ENCODE measurements at regions not wholly inside any gene's neighbourhood (a gene's known extent, or its start where the extent isn't known, plus 50 kb on each side); places are given as distances from the start of the nearest gene placed in this dataset.
"Not testable (repeated sequence)": the region's sequence is repeated elsewhere in the genome, so short reads cannot be mapped to it uniquely, and the experiment has no call there.

GRCh38 chr5:162817364-162817763 lies 620.0 kb upstream of the CCNG1 start:
- no peak for DNase-seq (ENCODE audit: low spot score)
- H3K4me3 Mint-ChIP-seq: no peak overlapping the region
- H3K27ac Mint-ChIP-seq: no peak overlapping the region
- peaks cover under 1% of the 10 kb centered on the region; the same call in 1 of the 2 replicates for H3K9me3 Mint-ChIP-seq
- no peaks in the 10 kb centered on the region for H3K36me3 Mint-ChIP-seq
- ATAC-seq: peak; percentile 51; the same call in 1 of the 2 replicates
- peaks cover 4% of the 10 kb centered on the region; the same call in 1 of the 2 replicates for H3K4me1 Mint-ChIP-seq
- TF ChIP-seq ZNF121 (CRISPR knock-in tag; IDR thresholded peaks at IDR 0.05): no peak
- TF ChIP-seq MLX (CRISPR knock-in tag; IDR thresholded peaks at IDR 0.05): no peak
- TF ChIP-seq ZNF138 (CRISPR knock-in tag; conservative IDR thresholded peaks at IDR 0.05): no peak
- H3K27me3 Mint-ChIP-seq (ENCODE audit: low read depth): no peaks in the 10 kb centered on the region
- POLR2A ChIA-PET: no interaction called here
- CTCF ChIA-PET: no interaction called here

- H3K4me3 Mint-ChIP-seq; ATAC-seq; H3K27me3 Mint-ChIP-seq (ENCODE audit: low read depth); H3K27ac Mint-ChIP-seq; H3K4me1 Mint-ChIP-seq; POLR2A ChIA-PET; DNase-seq (ENCODE audit: low spot score); H3K36me3 Mint-ChIP-seq: not testable (repeated sequence)
- CTCF ChIA-PET: interaction anchor here (0.6 kb wide), 1 partner anchor 525 kb away, joined by 4 read pairs; no protein-coding TSS in a partner anchor
- H3K9me3 Mint-ChIP-seq: peaks cover 28% of the 10 kb centered on the region
Observed at GRCh38 chr5:162821664-162822063, 615.7 kb upstream of the CCNG1 start.

- no peak for ATAC-seq
- no peaks in the 10 kb centered on the region for H3K27me3 Mint-ChIP-seq (ENCODE audit: low read depth)
- no peak overlapping the region for H3K4me3 Mint-ChIP-seq
- H3K36me3 Mint-ChIP-seq: no peaks in the 10 kb centered on the region
- H3K9me3 Mint-ChIP-seq: peaks cover 36% of the 10 kb centered on the region
- H3K4me1 Mint-ChIP-seq: no peaks in the 10 kb centered on the region
- ChIA-PET POLR2A (no interaction called here), CTCF (no interaction called here)
- no peak for DNase-seq (ENCODE audit: low spot score)
- H3K27ac Mint-ChIP-seq: no peak overlapping the region
- TF ChIP-seq USF2 (CRISPR knock-in tag; IDR thresholded peaks at IDR 0.05): no peak
- no peak for TF ChIP-seq NFATC4 (CRISPR knock-in tag; IDR thresholded peaks at IDR 0.05)
- TF ChIP-seq ZSCAN18 (CRISPR knock-in tag; IDR thresholded peaks at IDR 0.05): no peak
- no peak for TF ChIP-seq MYBL2 (CRISPR knock-in tag; IDR thresholded peaks at IDR 0.05)
- TF ChIP-seq OVOL2 (CRISPR knock-in tag; IDR thresholded peaks at IDR 0.05; ENCODE audit: borderline replicate concordance): no peak
- no peak for TF ChIP-seq ZNF512 (CRISPR knock-in tag; IDR thresholded peaks at IDR 0.05; ENCODE audit: borderline replicate concordance)
- no peak for TF ChIP-seq ARID4B (CRISPR knock-in tag; IDR thresholded peaks at IDR 0.05; ENCODE audit: borderline replicate concordance)
- TF ChIP-seq ZNF281 (CRISPR knock-in tag; IDR thresholded peaks at IDR 0.05): no peak
- no peak for TF ChIP-seq FOXP1 (CRISPR knock-in tag; IDR thresholded peaks at IDR 0.05; ENCODE audit: borderline replicate concordance)
- TF ChIP-seq NR2C2 (CRISPR knock-in tag; IDR thresholded peaks at IDR 0.05): no peak
- TF ChIP-seq GTF2I (CRISPR knock-in tag; conservative IDR thresholded peaks at IDR 0.05): no peak
- TF ChIP-seq CREB1 (CRISPR knock-in tag; IDR thresholded peaks at IDR 0.05): no peak
- no peak for TF ChIP-seq CREM (CRISPR knock-in tag; IDR thresholded peaks at IDR 0.05)
- no peak for TF ChIP-seq SMAD4 (CRISPR knock-in tag; IDR thresholded peaks at IDR 0.05)
- TF ChIP-seq ERG (CRISPR knock-in tag; IDR thresholded peaks at IDR 0.05): no peak
- no peak for TF ChIP-seq E2F5 (CRISPR knock-in tag; IDR thresholded peaks at IDR 0.05)
Observed at GRCh38 chr5:162824360-162824759, 613.0 kb upstream of the CCNG1 start.

Measured in WTC11 (cell line).